Stomach (tissue), 4 donors: ENCODE measurements at regions not wholly inside any gene's neighbourhood (a gene's known extent, or its start where the extent isn't known, plus 50 kb on each side); places are given as distances from the start of the nearest gene placed in this dataset.

Experiments
- CTCF ChIP-seq, 7 experiments: fragments of 450-650 bp in 4 of 7; fragments of 200-600 bp in 3 of 7; sonication (generic) in 3 of 7; IDR thresholded peaks; one replicate each; pipeline ENCODE4 v1.5.1; 2016 to 2019; ENCODE audit warnings: antibody characterized with exemption in 7 of 7, control low read depth in 2 of 7, mild to moderate bottlenecking in 1 of 7
- EP300 ChIP-seq: sonication (generic); formaldehyde crosslinking; IDR thresholded peaks from one replicate; pipeline ENCODE4 v1.6.1; 2017; ENCODE audit warnings: antibody characterized with exemption
- POLR2A ChIP-seq, 4 donors: fragments of 450-650 bp; IDR thresholded peaks; one replicate each; pipeline ENCODE4 v1.6.1; 2016; ENCODE audit warnings: antibody characterized with exemption in 4 of 4, control low read depth in 2 of 4, mild to moderate bottlenecking in 1 of 4, moderate library complexity in 1 of 4
- POLR2AphosphoS5 ChIP-seq, 3 donors: sonication (generic); formaldehyde crosslinking; IDR thresholded peaks; one replicate each; pipeline ENCODE4 v1.6.1; 2016; ENCODE audit warnings: antibody characterized with exemption in 3 of 3

DNA sequence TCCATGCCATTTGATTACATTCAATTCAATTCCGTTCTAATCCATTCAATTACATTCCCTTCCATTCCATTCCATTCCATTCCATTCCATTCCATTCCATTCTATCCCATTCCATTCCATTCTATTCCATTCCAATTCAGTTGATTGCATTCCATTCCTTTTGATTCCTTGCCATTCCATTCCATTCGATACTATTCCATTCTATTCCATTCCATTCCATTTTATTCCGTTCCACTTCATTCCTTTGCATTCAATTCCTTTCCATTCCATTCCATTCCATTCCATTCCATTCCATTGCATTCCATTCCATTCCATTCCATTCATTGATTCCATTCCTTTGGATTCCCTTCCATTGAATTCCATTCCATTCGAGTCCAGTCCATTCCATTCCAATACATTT lies 2574.0 kb upstream of the TPTE start:
- no peak for TF ChIP-seq POLR2A (IDR thresholded peaks at IDR 0.05)
- no peak for TF ChIP-seq CTCF (IDR thresholded peaks at IDR 0.05)
- TF ChIP-seq POLR2AphosphoS5 (IDR thresholded peaks at IDR 0.05) = no peak
- TF ChIP-seq EP300 = no peak
